Fibroblast of villous mesenchyme (primary cell): ENCODE measurements at regions not wholly inside any gene's neighbourhood (a gene's known extent, or its start where the extent isn't known, plus 50 kb on each side); places are given as distances from the start of the nearest gene placed in this dataset.
A peak's percentile ranks its signal among the peaks of the same experiment; 100 is the strongest.
"Not testable (repeated sequence)": the region's sequence is repeated elsewhere in the genome, so short reads cannot be mapped to it uniquely, and the experiment has no call there.

Experiments
- DNase-seq: peaks from one replicate; pipeline ENCODE4 v3.0.0-alpha.2; 2010; ENCODE audit warnings: low read depth
- H3K4me3 ChIP-seq: 2 replicates; pipeline ENCODE4 v1.5.1; 2011; ENCODE audit warnings: low read depth, mild to moderate bottlenecking, low read length
- TF ChIP-seq, protein P1 (sequence below): IDR thresholded peaks from 2 replicates; pipeline ENCODE4 v1.5.1; 2012; ENCODE audit warnings: low read depth, mild to moderate bottlenecking, low read length; ENCODE audit not compliant: insufficient read depth

DNA sequence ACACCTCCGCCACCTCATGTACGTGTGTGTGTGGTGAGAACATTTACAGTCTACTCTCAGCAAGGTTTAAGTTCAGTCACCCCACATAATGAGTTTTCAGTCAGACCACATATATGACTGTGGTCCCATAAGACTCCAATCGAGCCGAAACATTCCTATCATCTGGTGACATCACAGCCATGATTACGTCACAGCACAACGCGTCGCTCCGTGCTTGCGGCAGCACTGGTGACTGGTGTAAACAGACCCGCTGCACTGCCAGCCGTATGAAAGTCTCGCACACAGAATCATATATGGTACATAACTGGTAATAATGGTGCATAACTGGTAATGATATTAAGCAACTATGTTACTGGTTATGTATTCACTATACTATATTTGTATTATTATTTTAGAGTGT is 150.7 kb downstream of the DLL1 start:
- H3K4me3 ChIP-seq = no peak overlapping the region
- TF ChIP-seq, protein P1, sequence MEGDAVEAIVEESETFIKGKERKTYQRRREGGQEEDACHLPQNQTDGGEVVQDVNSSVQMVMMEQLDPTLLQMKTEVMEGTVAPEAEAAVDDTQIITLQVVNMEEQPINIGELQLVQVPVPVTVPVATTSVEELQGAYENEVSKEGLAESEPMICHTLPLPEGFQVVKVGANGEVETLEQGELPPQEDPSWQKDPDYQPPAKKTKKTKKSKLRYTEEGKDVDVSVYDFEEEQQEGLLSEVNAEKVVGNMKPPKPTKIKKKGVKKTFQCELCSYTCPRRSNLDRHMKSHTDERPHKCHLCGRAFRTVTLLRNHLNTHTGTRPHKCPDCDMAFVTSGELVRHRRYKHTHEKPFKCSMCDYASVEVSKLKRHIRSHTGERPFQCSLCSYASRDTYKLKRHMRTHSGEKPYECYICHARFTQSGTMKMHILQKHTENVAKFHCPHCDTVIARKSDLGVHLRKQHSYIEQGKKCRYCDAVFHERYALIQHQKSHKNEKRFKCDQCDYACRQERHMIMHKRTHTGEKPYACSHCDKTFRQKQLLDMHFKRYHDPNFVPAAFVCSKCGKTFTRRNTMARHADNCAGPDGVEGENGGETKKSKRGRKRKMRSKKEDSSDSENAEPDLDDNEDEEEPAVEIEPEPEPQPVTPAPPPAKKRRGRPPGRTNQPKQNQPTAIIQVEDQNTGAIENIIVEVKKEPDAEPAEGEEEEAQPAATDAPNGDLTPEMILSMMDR = no peak
- no peak for DNase-seq

DNA sequence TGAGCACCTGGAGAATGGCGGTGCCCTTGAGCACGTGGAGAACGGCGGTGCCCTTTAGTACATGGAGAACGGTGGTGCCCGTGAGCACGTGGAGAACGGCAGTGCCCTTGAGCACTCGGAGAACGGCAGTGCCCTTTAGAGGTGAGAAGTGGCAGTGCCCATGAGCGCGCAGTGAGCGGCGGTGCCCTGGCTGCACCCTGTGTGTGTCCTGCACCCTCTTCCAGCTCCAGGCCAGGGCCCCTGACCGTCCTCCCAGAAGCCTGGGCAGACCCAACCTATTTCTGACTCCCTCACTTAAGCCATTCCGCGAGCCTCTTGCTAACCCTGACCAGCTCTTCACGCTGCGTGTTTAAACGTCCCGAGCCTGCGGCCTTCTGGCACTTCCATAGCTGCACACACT is 151.3 kb downstream of the DLL1 start:
- DNase-seq = no peak
- no peak overlapping the region for H3K4me3 ChIP-seq
- TF ChIP-seq, protein P1 = no peak

DNA sequence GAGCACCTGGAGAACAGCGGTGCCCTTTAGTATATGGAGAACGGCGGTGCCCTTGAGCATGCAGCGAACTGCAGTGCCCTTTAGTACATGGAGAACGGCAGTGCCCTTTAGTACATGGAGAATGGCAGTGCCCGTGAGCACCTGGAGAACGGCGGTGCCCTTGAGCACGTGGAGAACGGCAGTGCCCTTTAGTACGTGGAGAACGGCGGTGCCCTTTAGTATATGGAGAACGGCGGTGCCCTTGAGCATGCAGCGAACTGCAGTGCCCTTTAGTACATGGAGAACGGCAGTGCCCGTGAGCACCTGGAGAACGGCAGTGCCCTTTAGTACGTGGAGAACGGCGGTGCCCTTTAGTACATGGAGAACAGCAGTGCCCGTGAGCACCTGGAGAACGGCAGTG is 151.8 kb downstream of the DLL1 start:
- not testable (repeated sequence) for H3K4me3 ChIP-seq, DNase-seq

DNA sequence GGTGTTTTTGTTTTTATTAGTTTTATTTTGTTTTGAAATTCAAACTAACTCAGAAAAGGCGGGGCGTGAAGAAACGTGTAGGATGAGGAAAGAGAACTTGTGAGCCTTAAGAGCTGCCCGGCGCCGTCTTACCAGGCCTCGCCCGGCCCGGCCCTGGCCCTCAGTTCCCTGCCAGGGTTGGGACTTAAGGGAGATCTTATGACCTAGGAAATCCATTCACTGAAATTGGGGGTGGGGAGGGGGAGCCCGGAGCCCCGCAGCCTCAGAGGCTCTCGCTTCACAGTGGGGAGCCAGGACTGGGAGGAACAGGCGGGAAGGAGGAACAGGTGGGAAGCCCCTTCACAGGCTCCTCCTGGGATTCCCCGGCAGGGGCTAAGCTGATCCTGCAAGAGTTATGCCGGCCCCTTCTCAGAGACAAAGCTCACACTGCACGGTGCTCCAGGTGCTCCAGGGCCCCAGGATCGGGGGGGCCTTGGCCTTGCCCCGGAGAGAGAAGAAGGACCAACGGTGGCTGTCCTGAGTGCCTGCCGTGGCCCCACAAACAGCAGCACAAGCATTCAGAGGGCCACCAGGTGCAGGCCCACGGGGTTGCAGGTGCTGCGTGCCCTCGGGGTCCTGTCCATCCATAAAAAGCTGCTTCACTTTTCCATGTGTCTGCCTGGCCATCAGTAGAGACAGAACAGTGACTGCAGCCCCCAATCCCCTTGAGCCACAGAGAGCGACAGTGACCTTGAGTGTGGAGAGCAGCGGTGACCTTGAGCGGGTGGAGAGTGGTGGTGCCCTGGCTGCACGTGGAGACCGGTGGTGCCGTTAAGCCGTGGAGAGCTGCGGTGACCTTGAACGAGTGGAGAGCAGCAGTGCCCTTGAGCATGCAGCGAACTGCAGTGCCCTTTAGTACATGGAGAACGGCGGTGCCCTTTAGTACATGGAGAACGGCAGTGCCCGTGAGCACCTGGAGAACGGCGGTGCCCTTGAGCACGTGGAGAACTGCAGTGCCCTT is 152.7 kb downstream of the DLL1 start:
- no peak overlapping the region for H3K4me3 ChIP-seq
- DNase-seq = peak; percentile 14
- TF ChIP-seq, protein P1 = no peak

DNA sequence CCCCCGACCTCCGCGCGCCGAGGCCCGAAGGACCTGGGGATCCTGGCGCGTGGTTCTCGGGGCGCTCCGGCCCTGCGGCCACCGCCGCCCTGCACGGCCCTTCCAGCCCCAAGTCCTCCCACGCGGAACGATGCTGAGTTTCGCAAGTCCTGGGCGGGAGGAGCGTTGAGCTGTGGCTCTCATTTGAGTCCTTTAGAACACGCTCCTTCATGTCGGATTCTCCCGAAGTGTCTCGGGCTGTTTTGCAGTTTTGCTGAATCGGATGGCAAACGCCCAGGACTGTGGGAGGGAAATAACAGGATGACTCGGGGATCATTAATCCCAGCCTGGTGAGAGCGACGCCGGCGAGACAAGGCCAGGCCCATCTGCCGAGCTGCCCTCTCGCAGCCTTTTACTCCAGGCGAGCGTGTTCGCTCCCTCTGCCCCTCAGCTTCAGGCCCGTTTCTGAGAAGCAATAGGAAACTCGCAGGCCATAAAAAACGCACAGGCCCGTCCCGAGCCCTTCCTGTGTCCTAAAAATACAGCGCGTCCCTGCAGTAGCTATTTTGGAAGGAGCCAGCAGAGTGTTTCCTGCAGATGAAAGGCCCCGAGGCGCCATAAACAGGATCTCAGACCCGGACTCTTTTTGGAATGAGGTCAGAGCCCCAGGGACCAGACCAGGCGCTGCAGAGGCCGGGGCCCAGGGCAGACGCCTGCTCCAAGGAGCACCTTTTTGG is 153.5 kb downstream of the DLL1 start:
- no peak overlapping the region for H3K4me3 ChIP-seq
- DNase-seq = peak; percentile 48
- TF ChIP-seq, protein P1 = no peak

DNA sequence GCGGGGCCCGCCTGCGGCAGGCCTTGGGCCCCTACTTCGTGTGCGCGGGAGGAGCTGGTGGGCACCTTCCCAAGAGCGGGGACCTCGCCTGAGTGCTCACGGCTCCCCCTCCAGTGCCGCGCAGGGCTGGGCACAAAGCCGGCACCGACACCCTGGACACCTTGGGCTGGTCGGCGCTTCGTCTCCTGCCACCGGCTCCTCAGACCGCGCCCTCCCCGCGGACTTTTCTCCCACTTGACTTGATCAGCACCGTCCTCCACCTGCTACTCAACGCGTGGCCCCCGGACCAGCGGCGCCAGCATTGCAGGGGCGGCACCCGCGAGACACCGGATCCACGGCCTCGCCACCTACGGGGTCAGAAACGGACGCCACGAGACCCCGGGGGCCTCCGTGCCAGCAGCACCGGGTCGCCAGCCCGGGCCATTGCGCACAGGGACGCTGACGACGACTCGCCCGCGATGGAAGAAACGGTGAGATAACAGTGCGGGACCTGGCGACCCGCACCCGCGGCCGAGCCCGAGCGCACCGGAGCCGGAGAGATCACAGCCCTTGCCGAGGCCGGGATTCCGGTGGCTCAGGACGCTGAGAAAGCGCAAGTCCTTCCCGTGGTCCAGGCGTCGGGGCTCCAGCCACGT is 154.2 kb downstream of the DLL1 start:
- DNase-seq = no peak
- H3K4me3 ChIP-seq = no peak overlapping the region
- TF ChIP-seq, protein P1 = no peak
